Osteoblast (primary cell): ENCODE measurements at regions not wholly inside any gene's neighbourhood (a gene's known extent, or its start where the extent isn't known, plus 50 kb on each side); places are given as distances from the start of the nearest gene placed in this dataset.

Source experiments
- DNase-seq: peaks from one replicate; pipeline ENCODE4 v3.0.0; 2011; ENCODE audit warnings: low spot score, mixed read lengths; ENCODE audit not compliant: insufficient read length; ENCODE audit errors: missing footprints
- H2AFZ ChIP-seq: 2 replicates; pipeline ENCODE4 v1.6.0; 2011; ENCODE audit warnings: mild to moderate bottlenecking, low read length
- H3K27ac ChIP-seq: 2 replicates; pipeline ENCODE4 v1.5.1; 2011; ENCODE audit warnings: mild to moderate bottlenecking, low read depth, low read length, moderate library complexity
- H3K27me3 ChIP-seq: 2 replicates; pipeline ENCODE4 v1.6.0; 2012; ENCODE audit warnings: mild to moderate bottlenecking, control low read depth, inconsistent platforms, low read length, moderate library complexity; ENCODE audit not compliant: insufficient read depth
- H3K36me3 ChIP-seq: 2 replicates; pipeline ENCODE4 v1.5.1; 2011; ENCODE audit warnings: mild to moderate bottlenecking, low read length, control low read depth, moderate library complexity; ENCODE audit not compliant: insufficient read depth
- H3K4me1 ChIP-seq: 2 replicates; pipeline ENCODE4 v1.5.1; 2011; ENCODE audit warnings: mild to moderate bottlenecking, low read length, control low read depth, moderate library complexity; ENCODE audit not compliant: insufficient read depth
- H3K4me2 ChIP-seq: 2 replicates; pipeline ENCODE4 v1.6.0; 2011; ENCODE audit warnings: mild to moderate bottlenecking, low read length; ENCODE audit not compliant: insufficient read depth
- H3K4me3 ChIP-seq: fragments of 200-600 bp; sonication (generic); 3 replicates; pipeline ENCODE4 v1.5.1; 2012; ENCODE audit warnings: mild to moderate bottlenecking, low read length, inconsistent platforms; ENCODE audit not compliant: insufficient read depth
- H3K79me2 ChIP-seq: 2 replicates; pipeline ENCODE4 v1.6.0; 2012; ENCODE audit warnings: mild to moderate bottlenecking, low read length, control low read depth, inconsistent platforms; ENCODE audit not compliant: insufficient read depth
- H3K9me3 ChIP-seq: 2 replicates; pipeline ENCODE4 v1.5.1; 2011; ENCODE audit warnings: low read depth, low read length, control low read depth
- H4K20me1 ChIP-seq: 2 replicates; pipeline ENCODE4 v1.6.0; 2012; ENCODE audit warnings: mild to moderate bottlenecking, low read length, control low read depth; ENCODE audit not compliant: insufficient read depth
- CTCF ChIP-seq: IDR thresholded peaks from 2 replicates; pipeline ENCODE4 v1.5.1; 2011; ENCODE audit warnings: mild to moderate bottlenecking, low read depth, low read length, moderate library complexity; ENCODE audit errors: extremely low read depth

GRCh38 chr10:130749911-130750310 lies 561.6 kb downstream of the TCERG1L start:
- Histone ChIP-seq H3K4me2 (no peak overlapping the region), H2AFZ (no peak overlapping the region), H3K9me3 (peaks cover 2% of the 10 kb centered on the region), H3K36me3 (no peaks in the 10 kb centered on the region), H3K27me3 (no peaks in the 10 kb centered on the region), H3K4me1 (no peaks in the 10 kb centered on the region), H4K20me1 (no peaks in the 10 kb centered on the region), H3K79me2 (no peaks in the 10 kb centered on the region), H3K4me3 (no peak overlapping the region), H3K27ac (no peak overlapping the region)
- no peak for TF ChIP-seq CTCF
- no peak for DNase-seq

GRCh38 chr10:130750441-130750840 lies 561.1 kb downstream of the TCERG1L start:
- H2AFZ ChIP-seq, result no peak overlapping the region
- no peaks in the 10 kb centered on the region for H3K36me3 ChIP-seq
- H3K9me3 ChIP-seq, result peaks cover 3% of the 10 kb centered on the region
- H3K27ac ChIP-seq, result no peak overlapping the region
- DNase-seq, result no peak
- no peaks in the 10 kb centered on the region for H4K20me1 ChIP-seq
- no peak for TF ChIP-seq CTCF
- no peaks in the 10 kb centered on the region for H3K27me3 ChIP-seq
- H3K79me2 ChIP-seq, result no peaks in the 10 kb centered on the region
- H3K4me3 ChIP-seq, result no peak overlapping the region
- no peaks in the 10 kb centered on the region for H3K4me1 ChIP-seq
- no peak overlapping the region for H3K4me2 ChIP-seq

DNA sequence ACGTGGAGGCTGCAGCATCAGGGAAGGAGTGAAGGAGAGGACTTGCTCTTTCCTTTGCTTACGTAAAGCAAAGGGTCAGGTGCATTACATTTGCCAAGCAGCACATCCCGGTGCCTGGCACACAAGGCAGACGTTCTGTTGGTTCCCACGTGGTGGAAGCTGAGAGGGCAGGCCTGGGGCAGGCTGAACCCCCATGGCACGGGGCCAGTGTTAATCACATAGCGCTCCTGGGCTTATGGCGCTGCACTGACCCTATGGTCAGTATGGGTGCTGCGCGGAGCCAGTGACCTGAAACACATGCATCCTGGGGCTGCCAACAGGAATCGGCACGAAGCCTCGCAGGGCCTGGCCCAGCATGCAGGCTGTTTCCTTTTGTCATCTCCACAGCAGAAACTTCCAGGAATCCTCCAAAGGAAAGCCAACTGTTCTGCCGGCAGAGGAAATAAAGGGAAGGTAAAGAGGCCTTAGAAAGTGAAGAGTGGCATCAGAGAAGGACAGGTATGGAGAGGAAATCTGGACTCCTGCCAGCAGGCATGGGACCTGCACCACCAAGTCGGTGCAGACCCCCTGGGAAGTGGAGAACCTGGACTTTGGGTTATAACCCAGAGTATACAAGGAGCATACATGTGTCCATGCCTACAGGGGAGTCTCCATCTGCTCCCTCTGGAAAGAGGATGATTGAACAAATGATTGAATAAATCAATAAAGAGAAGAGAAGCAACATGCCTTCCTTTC lies 560.2 kb downstream of the TCERG1L start:
- no peaks in the 10 kb centered on the region for H4K20me1 ChIP-seq
- H3K9me3 ChIP-seq, result peaks cover 6% of the 10 kb centered on the region
- no peak for TF ChIP-seq CTCF
- no peak overlapping the region for H2AFZ ChIP-seq
- no peaks in the 10 kb centered on the region for H3K4me1 ChIP-seq
- H3K36me3 ChIP-seq, result no peaks in the 10 kb centered on the region
- H3K79me2 ChIP-seq, result no peaks in the 10 kb centered on the region
- no peak overlapping the region for H3K4me2 ChIP-seq
- no peak for DNase-seq
- H3K27ac ChIP-seq, result no peak overlapping the region
- no peak overlapping the region for H3K4me3 ChIP-seq
- H3K27me3 ChIP-seq, result no peaks in the 10 kb centered on the region

DNA sequence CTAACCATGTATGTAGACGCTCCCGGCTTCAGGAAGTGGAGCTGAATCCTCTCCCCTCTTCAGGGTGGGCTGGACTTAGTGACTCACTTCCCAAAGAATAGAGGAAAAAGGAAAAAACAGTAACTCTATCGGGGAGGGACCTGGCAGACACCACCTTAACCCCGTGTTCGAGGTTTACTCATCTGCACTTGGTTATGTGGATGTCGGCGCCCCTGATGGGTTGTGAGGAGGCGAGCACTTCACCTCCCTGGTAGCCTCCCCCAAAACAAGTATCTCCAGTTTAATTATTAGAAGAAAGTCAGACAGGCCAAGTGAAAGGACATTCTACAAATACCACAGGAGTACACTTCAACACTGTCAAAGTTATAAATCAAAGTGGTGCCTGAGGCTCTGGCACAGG lies 559.7 kb downstream of the TCERG1L start:
- Histone ChIP-seq H3K27ac (no peak overlapping the region), H3K4me1 (no peaks in the 10 kb centered on the region), H3K27me3 (no peaks in the 10 kb centered on the region), H3K36me3 (no peaks in the 10 kb centered on the region), H4K20me1 (no peaks in the 10 kb centered on the region), H3K79me2 (no peaks in the 10 kb centered on the region), H2AFZ (no peak overlapping the region), H3K4me3 (no peak overlapping the region), H3K9me3 (peaks cover 6% of the 10 kb centered on the region), H3K4me2 (no peak overlapping the region)
- TF ChIP-seq CTCF, result no peak
- DNase-seq, result no peak
